ENCODE measurements at regions not wholly inside any gene's neighbourhood (a gene's known extent, or its start where the extent isn't known, plus 50 kb on each side); places are given as distances from the start of the nearest gene placed in this dataset.

DNA sequence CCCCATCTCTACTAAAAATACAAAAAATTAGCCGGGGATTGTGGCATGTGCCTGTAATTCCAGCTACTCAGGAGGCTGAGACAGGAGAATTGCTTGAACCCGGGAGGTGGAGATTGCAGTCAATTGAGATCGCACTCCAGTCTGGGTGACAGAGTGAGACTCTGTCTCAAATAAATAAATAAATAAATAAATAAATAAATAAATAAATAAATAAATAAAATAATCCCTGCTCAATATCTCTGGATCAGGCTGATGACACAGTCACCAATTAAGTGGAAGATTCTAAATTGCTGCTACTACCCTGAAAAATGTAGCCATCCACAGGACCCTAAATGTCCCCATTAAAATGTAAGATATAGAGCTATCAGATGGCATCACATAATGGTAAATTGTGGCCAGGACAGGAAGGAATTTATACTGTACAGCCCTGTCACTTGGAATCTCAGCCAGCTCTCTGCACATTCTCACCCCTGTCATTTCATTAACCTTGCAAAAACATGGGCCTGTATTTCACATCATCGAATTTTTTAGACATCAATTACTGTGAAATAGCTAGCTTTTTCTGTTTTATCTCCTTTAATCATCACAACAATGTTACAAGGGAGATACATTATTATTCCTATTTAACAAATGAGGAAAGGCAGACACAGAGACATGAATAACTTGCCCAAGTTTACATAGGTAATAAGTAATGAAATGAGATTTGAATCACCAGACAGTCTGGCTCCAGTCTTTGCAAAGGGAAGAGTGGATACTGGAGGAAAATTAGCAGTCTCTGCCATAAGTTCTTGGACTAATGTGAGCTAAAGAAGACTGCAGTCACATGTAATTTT, 56.7 kb upstream of the NTPCR start:
- peak; percentile 41 for DNase-seq

DNA sequence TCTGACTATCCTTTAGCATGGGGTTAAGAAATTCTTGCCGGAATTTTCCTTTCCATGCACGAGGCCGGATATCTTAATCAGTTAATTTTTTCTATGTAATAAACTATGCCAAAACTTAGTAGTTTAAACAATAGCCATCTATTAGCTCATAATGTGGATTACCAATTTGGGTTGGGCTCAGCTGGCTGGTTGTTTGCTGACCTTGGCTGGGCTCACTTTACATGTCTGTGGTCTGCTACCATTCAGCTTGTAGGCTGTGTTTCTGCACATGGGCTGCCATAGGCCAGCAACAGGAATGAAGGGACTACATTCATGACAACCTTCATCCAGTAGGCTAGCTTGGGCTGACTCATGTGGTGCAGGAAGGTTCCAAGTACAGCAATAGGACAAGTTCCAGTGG, 56.0 kb upstream of the NTPCR start:
- DNase-seq: no peak

DNA sequence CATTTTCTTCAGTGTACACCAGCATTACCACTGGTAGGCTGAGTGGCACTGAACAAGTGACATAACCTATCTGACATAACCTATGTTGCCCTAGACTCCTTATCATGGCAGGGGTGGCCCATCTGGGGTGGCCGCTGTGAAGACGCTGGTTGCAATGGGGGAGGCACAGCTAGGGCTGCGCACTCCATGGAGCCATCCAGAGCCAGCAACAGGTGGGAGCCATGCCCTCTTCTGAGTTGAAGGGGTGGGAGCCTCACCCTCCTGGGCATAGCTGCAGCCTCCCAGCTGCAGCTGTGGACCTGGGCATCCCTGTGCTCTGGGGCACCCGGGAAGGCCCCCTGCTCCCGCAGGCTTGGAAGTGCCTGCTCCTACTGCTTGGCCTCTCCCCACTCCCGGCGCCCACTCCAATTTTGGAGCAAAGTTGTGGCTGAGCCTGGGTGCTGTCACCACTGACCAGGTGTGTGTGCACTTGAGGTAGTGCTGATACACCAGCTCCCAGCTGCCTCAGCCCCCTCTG, 52.4 kb upstream of the NTPCR start:
- DNase-seq: no peak

DNA sequence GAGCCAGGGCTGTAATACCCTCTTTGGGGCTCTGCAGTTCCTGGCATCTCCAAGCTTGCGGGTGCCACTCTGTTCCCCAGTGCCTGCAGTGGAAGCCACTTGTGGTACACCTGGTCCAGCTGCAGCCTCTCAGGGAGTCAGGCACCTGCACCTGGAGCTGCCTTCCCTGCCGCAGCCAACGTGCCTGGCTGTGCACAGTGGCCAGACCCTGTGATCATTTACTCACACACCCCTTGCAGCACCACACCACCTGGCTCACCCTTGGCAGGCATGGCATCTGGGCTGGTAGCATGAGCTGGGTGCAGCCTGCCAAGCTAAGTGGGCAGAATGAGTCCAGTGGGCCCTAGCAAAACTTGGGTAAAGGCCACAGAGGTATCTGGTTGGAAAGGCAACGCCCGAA, 51.1 kb upstream of the NTPCR start:
- no peak for DNase-seq

DNA sequence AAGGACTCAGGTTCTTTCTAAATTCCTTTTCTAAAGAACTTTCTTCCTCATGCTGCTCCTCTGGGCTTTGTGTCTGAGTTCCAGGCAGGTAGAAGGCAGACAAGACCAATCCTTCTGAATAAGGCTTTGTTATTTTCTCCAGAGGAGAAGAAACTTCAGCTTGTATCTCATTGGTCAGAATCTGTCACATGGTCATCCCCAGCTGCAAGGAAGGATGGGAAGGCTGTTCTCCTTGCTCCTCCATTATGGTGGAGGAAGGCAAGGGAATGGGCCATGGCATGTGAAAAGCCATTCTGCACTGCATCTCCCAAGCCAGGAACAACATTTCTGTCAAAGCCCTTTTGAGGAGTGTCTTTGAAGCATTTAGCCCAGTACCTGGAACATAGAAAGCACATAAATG, 50.6 kb upstream of the NTPCR start:
- no peak for DNase-seq

Data from kidney glomerular epithelial cell (primary cell).